Cardiac muscle cell (in vitro differentiated cells and primary cell): ENCODE measurements at regions not wholly inside any gene's neighbourhood (a gene's known extent, or its start where the extent isn't known, plus 50 kb on each side); places are given as distances from the start of the nearest gene placed in this dataset.
"Not testable (repeated sequence)": the region's sequence is repeated elsewhere in the genome, so short reads cannot be mapped to it uniquely, and the experiment has no call there.

Experiments used
- DNase-seq, 2 donors: peaks; one replicate each; pipeline versions ENCODE4 v3.0.0 to v3.0.0-alpha.2; 2010 to 2017; ENCODE audit warnings: low read depth in 1 of 2, low spot score in 1 of 2
- H3K27ac ChIP-seq: fragments of 200-600 bp; sonication (generic); 2 replicates; pipeline ENCODE4 v1.5.1; 2016
- H3K27me3 ChIP-seq: fragments of 200-600 bp; sonication (generic); 2 replicates; pipeline ENCODE4 v1.6.0; 2016; ENCODE audit warnings: control low read depth
- H3K36me3 ChIP-seq: fragments of 200-600 bp; sonication (generic); 2 replicates; pipeline ENCODE4 v1.5.1; 2016; ENCODE audit warnings: control low read depth
- H3K4me1 ChIP-seq: fragments of 200-600 bp; sonication (generic); 2 replicates; pipeline ENCODE4 v1.8.1; 2017; ENCODE audit warnings: low read depth, mild to moderate bottlenecking, mixed run types
- H3K4me3 ChIP-seq: fragments of 200-600 bp; sonication (generic); 2 replicates; pipeline ENCODE4 v1.5.1; 2016; ENCODE audit warnings: mild to moderate bottlenecking
- H3K9me3 ChIP-seq: fragments of 200-600 bp; sonication (generic); 2 replicates; pipeline ENCODE4 v1.5.1; 2017; ENCODE audit warnings: low read depth, mild to moderate bottlenecking, control low read depth
- CTCF ChIP-seq: IDR thresholded peaks from 2 replicates; pipeline ENCODE4 v1.5.1; 2012; ENCODE audit warnings: low read depth, mild to moderate bottlenecking, low read length

DNA sequence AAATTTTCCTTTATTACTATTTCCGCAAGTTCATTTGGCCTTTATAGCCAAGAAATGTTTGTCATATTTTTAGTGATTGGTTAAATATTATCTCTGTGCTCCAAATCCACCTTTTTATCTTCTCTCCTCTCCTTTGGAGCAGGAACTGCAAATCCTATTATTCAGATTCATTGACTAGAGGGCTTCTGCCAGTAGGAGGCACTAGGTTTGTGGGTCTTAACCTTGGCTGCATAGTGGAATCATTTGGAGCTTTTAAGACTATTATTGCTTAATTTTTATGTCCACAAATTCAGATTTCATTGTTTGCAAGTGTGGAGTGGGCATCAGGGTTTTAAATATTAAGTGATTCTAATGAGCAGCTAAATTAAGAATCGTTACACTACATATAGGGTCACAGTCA lies 75.3 kb upstream of the SYT10 start:
- no peak overlapping the region for H3K27ac ChIP-seq
- no peaks in the 10 kb centered on the region for H3K4me1 ChIP-seq
- no peak for DNase-seq
- H3K27me3 ChIP-seq, result no peaks in the 10 kb centered on the region
- no peak for TF ChIP-seq CTCF
- no peak overlapping the region for H3K4me3 ChIP-seq
- H3K36me3 ChIP-seq, result no peaks in the 10 kb centered on the region
- no peaks in the 10 kb centered on the region for H3K9me3 ChIP-seq

DNA sequence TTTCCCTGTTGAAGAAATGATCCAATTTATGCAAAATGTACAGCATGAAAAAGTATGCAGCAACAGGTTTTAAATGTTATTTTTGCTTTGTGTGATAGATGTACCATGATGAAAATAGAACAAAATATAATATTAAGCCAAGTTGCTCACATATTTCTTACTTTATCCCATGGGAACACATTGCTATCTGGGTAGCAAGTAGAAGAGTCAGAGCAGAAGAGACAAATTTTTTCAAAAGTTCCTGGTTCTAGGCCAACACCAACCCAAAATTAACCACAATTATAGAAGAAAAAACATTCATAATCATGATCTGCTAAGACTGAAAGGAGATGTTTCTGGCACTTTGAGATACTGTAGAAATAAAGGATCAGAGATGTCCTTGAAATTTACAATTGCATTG lies 79.9 kb upstream of the SYT10 start:
- Histone ChIP-seq H3K27ac (no peak overlapping the region), H3K36me3 (no peaks in the 10 kb centered on the region), H3K9me3 (no peaks in the 10 kb centered on the region), H3K4me3 (no peak overlapping the region), H3K27me3 (no peaks in the 10 kb centered on the region), H3K4me1 (no peaks in the 10 kb centered on the region)
- no peak for TF ChIP-seq CTCF
- no peak for DNase-seq

DNA sequence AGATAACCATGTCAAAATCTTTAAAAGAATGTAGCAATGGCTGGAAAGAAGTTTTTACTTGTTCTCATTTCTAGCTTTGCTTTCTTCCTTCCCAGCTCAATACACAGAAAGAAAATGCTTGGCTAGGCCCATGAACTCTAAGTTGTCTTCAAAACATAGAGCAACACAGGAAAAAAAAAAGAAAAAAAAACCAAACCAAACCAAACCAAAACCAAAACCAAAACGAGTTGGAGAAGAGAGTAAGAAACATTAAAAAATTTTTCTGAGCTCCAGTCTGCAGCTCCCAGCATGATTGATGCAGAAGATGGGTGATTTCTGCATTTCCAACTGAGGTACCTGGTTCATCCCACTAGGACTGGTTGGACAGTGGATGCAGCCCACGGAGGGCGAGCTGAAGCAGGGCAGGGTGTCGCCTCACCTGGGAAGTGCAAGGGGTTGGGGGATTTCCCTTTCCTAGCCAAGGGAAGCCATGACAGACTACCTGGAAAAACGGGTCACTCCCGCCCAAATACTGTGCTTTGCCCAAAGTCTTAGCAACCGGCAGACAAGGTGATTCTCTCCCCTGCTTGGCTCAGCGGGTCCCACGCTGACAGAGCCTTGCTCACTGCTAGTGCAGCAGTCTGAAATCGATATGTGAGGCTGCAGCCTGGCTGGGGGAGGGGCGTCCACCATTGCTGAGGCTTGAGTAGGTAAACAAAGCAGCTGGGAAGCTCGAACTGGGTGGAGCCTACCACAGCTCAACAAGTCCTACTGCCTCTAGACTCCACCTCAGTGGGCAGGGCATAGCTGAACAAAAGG lies 81.1 kb upstream of the SYT10 start:
- not testable (repeated sequence) for H3K4me3 ChIP-seq, H3K9me3 ChIP-seq, H3K36me3 ChIP-seq, H3K4me1 ChIP-seq, H3K27me3 ChIP-seq
- peak in 1 of 2 donors; percentile 23 for DNase-seq
- peak overlapping the region; percentile 54 for H3K27ac ChIP-seq

- no peaks in the 10 kb centered on the region for H3K27me3 ChIP-seq
- H3K36me3 ChIP-seq, result no peaks in the 10 kb centered on the region
- no peak overlapping the region for H3K27ac ChIP-seq
- H3K4me1 ChIP-seq, result no peaks in the 10 kb centered on the region
- no peak for DNase-seq
- no peak overlapping the region for H3K4me3 ChIP-seq
- no peak for TF ChIP-seq CTCF
- H3K9me3 ChIP-seq, result no peaks in the 10 kb centered on the region
These were observed 89.4 kb upstream of the SYT10 start for GRCh38 chr12:33529031-33529430.

DNA sequence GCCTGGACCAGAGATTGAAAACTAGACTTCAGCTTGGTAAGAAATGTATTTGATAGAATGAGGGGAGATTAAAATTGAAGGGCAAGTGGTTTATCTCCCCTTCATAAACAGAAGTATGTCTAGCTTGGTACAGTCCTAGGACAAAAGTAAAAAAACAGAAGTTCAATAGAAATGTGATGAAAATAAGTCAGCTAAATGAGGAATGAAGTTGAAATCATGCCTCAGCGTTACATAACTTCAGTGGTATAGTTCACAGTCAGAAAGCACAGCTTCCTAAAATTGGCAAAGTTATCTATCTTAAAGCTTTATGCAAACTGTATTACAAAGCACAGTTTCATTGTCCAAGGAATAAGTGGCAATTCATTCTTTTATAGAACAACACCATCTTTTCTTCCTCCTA lies 90.2 kb upstream of the SYT10 start:
- Histone ChIP-seq H3K9me3 (no peaks in the 10 kb centered on the region), H3K4me3 (no peak overlapping the region), H3K4me1 (no peaks in the 10 kb centered on the region), H3K36me3 (no peaks in the 10 kb centered on the region), H3K27ac (no peak overlapping the region), H3K27me3 (no peaks in the 10 kb centered on the region)
- DNase-seq, result no peak
- no peak for TF ChIP-seq CTCF

DNA sequence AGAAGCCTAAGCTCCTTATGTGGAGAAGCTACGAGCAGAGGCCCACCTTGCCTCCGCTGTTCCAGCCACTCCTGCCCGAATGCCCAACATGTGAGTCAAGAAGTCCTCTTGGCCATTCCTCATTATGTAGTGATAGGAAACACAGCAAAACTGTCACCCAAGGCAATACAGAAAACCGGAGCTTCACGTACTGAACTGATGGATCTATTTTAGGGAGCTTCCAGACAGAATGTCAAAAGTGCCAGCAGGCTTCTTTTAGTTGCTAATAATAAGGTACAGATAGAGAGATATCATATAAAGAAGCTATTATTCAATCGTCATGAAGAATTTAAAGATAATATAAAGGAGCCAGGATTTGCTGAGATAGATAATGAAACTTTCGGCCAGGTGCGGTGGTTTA lies 91.6 kb upstream of the SYT10 start:
- no peak for DNase-seq
- no peak for TF ChIP-seq CTCF
- H3K36me3 ChIP-seq, result no peaks in the 10 kb centered on the region

More for the DNA sequence above, 91.6 kb upstream of the SYT10 start:
- Histone ChIP-seq H3K27me3 (no peaks in the 10 kb centered on the region), H3K9me3 (no peaks in the 10 kb centered on the region), H3K4me1 (no peaks in the 10 kb centered on the region), H3K27ac (no peak overlapping the region), H3K4me3 (no peak overlapping the region)
